K562 (cell line): ENCODE measurements at regions not wholly inside any gene's neighbourhood (a gene's known extent, or its start where the extent isn't known, plus 50 kb on each side); places are given as distances from the start of the nearest gene placed in this dataset.

ENCODE experiments used
- CTBP1 ChIP-seq: fragments of 450-650 bp; IDR thresholded peaks from 2 replicates; pipeline ENCODE4 v1.6.1; 2016; ENCODE audit warnings: borderline replicate concordance
- E2F4 ChIP-seq: sonication (generic); formaldehyde crosslinking; IDR thresholded peaks from 2 replicates; pipeline ENCODE4 v1.8.0; 2022; ENCODE audit warnings: mild to moderate bottlenecking, low read depth, missing genetic modification reagents
- EP300 ChIP-seq: IDR thresholded peaks from 2 replicates; pipeline ENCODE4 v1.6.1; 2012; ENCODE audit warnings: low read length, improper control_type of control experiment
- FOXA1 ChIP-seq: fragments of 450-650 bp; IDR thresholded peaks from 2 replicates; pipeline ENCODE4 v1.6.1; 2016; ENCODE audit warnings: mild to moderate bottlenecking, borderline replicate concordance
- POLR2A ChIP-seq: fragments of 450-650 bp; conservative IDR thresholded peaks from 2 replicates; pipeline ENCODE4 v1.6.1; 2016
- SPI1 ChIP-seq: IDR thresholded peaks from 2 replicates; pipeline ENCODE4 v1.6.1; 2011; ENCODE audit warnings: low read depth, low read length, control low read depth, borderline replicate concordance
- TCF7 ChIP-seq: sonication (generic); IDR thresholded peaks from 2 replicates; pipeline ENCODE4 v1.6.1; 2016; ENCODE audit warnings: antibody characterized with exemption, borderline replicate concordance
- TF ChIP-seq, protein P1 (sequence below), 3 experiments: IDR thresholded peaks in 2 of 3; conservative IDR thresholded peaks in 1 of 3; 2 replicates each; pipeline ENCODE4 v1.5.1; 2011 to 2012; ENCODE audit warnings: low read length in 3 of 3, mild to moderate bottlenecking in 3 of 3, control low read depth in 2 of 3, improper control_type of control experiment in 1 of 3, inconsistent platforms in 1 of 3, low read depth in 1 of 3, mixed read lengths in 1 of 3, moderate library complexity in 1 of 3; ENCODE audit not compliant: insufficient read depth in 2 of 3
- TF ChIP-seq, protein P2 (sequence below): IDR thresholded peaks from 3 replicates; pipeline ENCODE4 v1.6.1; 2011; ENCODE audit warnings: borderline replicate concordance, mild to moderate bottlenecking; ENCODE audit not compliant: insufficient read length, insufficient read depth

DNA sequence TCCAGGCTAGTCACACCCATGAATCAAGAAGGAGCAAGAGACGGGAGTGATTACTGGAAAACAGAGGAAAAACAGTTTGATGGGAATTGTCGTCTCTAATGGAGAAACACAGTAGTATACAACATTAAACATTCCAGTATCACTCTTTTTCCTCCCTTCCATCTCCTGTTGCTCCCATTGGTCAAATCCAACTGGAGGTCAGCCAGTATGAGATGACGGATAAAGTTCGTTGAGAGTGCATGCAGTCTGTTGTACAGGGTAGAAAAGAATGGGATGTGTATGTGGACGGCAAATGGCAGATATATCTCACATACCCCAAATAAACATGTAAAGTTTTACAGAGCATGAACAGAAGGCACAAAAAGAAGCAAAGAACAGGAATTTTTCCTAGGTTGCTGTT is 221.9 kb upstream of the TNP1 start:
- TF ChIP-seq E2F4 (CRISPR knock-in tag) (no peak), SPI1 (no peak), CTBP1 (no peak), TCF7 (no peak), FOXA1 (no peak), EP300 (no peak), POLR2A (no peak)
- TF ChIP-seq, protein P1, sequence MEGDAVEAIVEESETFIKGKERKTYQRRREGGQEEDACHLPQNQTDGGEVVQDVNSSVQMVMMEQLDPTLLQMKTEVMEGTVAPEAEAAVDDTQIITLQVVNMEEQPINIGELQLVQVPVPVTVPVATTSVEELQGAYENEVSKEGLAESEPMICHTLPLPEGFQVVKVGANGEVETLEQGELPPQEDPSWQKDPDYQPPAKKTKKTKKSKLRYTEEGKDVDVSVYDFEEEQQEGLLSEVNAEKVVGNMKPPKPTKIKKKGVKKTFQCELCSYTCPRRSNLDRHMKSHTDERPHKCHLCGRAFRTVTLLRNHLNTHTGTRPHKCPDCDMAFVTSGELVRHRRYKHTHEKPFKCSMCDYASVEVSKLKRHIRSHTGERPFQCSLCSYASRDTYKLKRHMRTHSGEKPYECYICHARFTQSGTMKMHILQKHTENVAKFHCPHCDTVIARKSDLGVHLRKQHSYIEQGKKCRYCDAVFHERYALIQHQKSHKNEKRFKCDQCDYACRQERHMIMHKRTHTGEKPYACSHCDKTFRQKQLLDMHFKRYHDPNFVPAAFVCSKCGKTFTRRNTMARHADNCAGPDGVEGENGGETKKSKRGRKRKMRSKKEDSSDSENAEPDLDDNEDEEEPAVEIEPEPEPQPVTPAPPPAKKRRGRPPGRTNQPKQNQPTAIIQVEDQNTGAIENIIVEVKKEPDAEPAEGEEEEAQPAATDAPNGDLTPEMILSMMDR (IDR thresholded peaks at IDR 0.05 in 2 of 3, conservative IDR thresholded peaks at IDR 0.05 in 1 of 3; ENCODE audit: insufficient read depth in 2 of 3, low read depth in 1 of 3, low read length in 3 of 3), result no peak
- TF ChIP-seq, protein P2, sequence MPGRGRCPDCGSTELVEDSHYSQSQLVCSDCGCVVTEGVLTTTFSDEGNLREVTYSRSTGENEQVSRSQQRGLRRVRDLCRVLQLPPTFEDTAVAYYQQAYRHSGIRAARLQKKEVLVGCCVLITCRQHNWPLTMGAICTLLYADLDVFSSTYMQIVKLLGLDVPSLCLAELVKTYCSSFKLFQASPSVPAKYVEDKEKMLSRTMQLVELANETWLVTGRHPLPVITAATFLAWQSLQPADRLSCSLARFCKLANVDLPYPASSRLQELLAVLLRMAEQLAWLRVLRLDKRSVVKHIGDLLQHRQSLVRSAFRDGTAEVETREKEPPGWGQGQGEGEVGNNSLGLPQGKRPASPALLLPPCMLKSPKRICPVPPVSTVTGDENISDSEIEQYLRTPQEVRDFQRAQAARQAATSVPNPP, result no peak
